Heart left ventricle (tissue), 13 donors: ENCODE measurements at regions not wholly inside any gene's neighbourhood (a gene's known extent, or its start where the extent isn't known, plus 50 kb on each side); places are given as distances from the start of the nearest gene placed in this dataset.

Experiments used
- POLR2A ChIP-seq, 2 donors: fragments of 450-650 bp; IDR thresholded peaks; one replicate each; pipeline ENCODE4 v1.6.1; 2017; ENCODE audit warnings: antibody characterized with exemption in 2 of 2, mild to moderate bottlenecking in 2 of 2, moderate library complexity in 2 of 2
- TF ChIP-seq, protein P1 (sequence below), 12 donors: fragments of 200-600 bp; sonication (generic) in 4 of 12; IDR thresholded peaks; one replicate each; pipeline versions ENCODE4 v1.5.0 to v1.8.0; 2018 to 2022; ENCODE audit warnings: antibody characterized with exemption in 12 of 12, mild to moderate bottlenecking in 5 of 12
- donor health status: ischemic (EF 13 %, LVEDD 7.1; RV severe dilation, severe dysfunction).
- donor health status: DM: no; HTN: yes; CAD: no.
- donor health status: DM: no; HTN: no; CAD: no.
- donor health status: ischemic (EF 25% LVEDD 6.9; RV normal size, moderate dysfunction).
- donor health status: ischemic (EF 25% LVEDD 5.7; RV mildly dilated, moderate dysfunction).
- donor health status: ischemic (EF 35%, LVEDD 5.7; RV mildly dilated, moderate dysfunction).
- donor health status: nonischemic (EF 11% LVEDD 7.7; RV severe dilation, severe dysfunction).
- donor health status: DM: yes; HTN: yes; CAD: no.
- donor health status: PGD.
- donor health status: ischemic (EF 29% LVEDD 5.4; RV normal size, mild dysfunction).
- donor health status: nonischemic (EF 23%, LVEDD 6.1; RV moderate dilation, normal function).

DNA sequence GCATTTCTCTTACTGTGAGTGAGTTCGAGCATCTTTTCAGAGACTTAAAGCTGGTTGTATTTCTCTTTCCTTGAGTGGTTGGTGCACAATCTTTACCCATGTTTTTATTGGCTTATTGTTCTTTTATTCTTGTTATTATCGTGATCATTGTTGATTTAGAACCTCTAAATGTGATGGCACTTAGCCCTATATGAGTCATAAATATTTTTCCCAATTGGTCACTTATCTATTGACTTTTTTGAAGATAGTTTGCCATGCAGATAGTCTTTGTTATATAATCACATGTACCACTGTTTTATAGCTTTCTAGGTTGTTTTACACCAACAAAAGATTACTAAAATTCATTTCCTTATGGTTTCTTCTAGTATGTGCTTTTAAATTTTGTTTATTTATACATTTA lies 70.6 kb upstream of the KCNK12 start:
- no peak for TF ChIP-seq POLR2A (IDR thresholded peaks at IDR 0.05)
- TF ChIP-seq, protein P1, sequence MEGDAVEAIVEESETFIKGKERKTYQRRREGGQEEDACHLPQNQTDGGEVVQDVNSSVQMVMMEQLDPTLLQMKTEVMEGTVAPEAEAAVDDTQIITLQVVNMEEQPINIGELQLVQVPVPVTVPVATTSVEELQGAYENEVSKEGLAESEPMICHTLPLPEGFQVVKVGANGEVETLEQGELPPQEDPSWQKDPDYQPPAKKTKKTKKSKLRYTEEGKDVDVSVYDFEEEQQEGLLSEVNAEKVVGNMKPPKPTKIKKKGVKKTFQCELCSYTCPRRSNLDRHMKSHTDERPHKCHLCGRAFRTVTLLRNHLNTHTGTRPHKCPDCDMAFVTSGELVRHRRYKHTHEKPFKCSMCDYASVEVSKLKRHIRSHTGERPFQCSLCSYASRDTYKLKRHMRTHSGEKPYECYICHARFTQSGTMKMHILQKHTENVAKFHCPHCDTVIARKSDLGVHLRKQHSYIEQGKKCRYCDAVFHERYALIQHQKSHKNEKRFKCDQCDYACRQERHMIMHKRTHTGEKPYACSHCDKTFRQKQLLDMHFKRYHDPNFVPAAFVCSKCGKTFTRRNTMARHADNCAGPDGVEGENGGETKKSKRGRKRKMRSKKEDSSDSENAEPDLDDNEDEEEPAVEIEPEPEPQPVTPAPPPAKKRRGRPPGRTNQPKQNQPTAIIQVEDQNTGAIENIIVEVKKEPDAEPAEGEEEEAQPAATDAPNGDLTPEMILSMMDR (IDR thresholded peaks at IDR 0.05), result no peak
